Stimulated activated naive CD4-positive, alpha-beta T cell treated with Interleukin-2 at 50 U/mL for 16 hours (primary cell): ENCODE measurements at regions not wholly inside any gene's neighbourhood (a gene's known extent, or its start where the extent isn't known, plus 50 kb on each side); places are given as distances from the start of the nearest gene placed in this dataset.

Experiments used
- DNase-seq: peaks from one replicate; lab custom pipeline; 2025; lab: John Stamatoyannopoulos, UW

DNA sequence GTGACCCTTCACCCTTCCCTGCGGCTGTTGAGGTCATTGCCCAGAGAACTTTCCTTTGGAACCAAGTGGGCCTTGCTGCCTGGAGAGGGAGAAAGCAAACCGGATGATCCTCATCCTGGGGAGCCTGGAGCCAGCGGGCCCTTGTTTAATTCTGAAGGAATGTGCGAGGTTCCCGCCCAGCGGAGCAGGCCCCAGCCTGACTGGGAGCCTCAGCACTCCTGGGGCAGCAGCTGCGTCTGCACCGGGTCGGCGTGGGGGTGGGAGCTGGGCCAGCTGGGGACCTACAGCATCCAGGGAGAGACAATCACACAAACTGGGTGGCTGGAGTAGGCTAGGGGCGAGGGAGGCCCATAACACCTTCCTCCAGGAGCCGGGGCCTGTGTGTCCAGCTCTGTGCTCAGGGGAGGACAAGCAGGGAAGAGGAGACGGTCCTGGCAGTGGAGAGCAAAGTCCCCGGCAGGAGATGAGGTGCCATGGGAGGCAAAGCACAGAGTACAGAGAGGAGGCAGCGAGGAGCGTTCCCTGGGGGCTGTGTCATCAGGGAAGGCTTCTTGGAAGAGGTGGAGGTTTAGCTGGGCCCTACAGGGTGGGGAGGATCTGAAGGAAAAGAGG is 61.9 kb upstream of the HAAO start:
- no peak for DNase-seq

- no peak for DNase-seq
These were observed 61.3 kb upstream of the HAAO start for GRCh38 chr2:42853549-42854206.

GRCh38 chr2:42852798-42853197 is 60.4 kb upstream of the HAAO start:
- DNase-seq: no peak

DNA sequence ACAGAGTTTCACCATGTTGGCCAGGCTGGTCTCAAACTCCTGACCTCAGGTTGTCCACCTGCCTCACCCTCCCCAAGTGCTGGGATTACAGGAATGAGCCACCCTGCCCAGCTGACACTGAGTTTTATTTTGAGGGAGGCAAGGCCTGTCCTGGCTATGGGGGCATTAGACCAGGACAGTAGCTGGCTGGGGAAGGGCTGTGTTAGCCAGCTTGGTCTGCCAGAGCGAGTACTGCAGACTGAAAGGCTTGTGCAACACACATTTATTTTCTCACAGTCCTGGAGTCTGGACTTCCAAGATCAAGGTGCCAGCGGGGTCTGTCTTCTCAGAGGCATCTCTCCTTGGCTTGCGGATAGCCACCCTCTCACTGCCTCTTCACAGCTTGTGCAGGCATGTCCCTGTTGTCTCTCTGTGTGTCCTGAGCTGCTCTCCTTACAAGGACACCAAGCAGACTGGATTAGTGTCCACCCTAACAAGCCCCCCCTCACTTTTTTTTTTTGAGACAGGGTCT is 59.4 kb upstream of the HAAO start:
- DNase-seq: no peak

- DNase-seq: no peak
These were observed 58.8 kb upstream of the HAAO start for GRCh38 chr2:42851186-42851585.

GRCh38 chr2:42850016-42850805 is 57.8 kb upstream of the HAAO start:
- DNase-seq: no peak

- DNase-seq: no peak
These were observed 56.9 kb upstream of the HAAO start for GRCh38 chr2:42849311-42849710.

GRCh38 chr2:42848726-42849290 is 56.4 kb upstream of the HAAO start:
- no peak for DNase-seq

- DNase-seq: no peak
These were observed 55.9 kb upstream of the HAAO start for GRCh38 chr2:42848265-42848664.

DNA sequence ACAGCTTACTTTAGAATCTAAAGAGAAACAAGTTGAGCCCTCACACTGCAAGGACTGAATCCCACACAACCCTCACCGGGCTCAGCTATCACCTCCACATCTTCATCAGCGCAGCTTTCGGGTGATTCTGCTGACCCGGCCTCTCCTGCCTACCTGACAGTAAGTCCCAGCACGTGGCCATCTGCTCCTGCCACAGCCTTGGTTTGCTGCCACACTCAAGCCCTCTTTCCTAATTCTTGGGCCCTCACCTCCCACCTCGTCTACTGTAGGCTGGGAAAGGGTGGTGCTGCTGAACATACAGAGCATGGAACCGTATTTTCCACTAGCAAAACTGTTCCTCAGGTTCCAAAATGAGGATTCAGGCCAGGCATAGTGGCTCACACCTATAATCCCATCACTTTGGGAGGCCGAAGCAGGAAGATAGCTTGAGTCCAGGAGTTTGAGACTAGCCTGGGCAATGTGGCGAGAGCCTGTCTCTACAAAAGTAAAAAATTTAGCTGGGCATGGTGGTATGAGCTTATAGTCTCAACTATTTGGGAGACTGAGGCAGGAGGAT is 55.3 kb upstream of the HAAO start:
- no peak for DNase-seq

DNA sequence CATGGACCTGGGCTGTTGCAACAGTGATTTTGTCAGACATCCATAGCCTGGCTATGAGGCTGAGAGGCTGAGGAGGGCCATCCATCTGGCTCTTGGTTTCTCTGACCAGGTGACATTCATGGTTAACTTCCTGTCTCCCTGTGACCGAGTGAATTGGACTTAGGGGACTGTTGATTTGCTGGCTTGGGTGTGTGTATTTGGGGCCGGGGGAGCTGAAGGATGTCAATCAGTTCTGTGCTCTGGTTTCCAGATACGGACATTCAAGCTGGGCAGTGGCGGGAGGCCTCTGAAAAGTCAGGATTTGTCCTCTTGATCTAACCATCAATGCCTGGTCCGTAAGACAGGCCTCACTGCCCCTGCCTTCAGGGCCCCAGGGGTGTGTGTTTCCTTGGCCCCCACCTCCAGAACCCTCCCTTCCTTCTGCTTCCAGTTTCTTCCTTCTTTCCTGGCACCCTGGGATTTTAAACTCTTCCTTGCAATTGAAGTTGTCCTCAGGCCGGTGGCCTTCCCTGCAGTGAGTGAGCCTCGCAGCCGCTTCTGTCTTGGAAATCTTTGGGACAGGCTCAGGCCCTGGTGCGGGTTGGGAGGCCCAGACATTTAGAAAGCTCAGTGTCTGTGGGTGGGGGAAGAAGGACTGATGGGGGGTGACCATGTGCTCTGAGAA is 54.7 kb upstream of the HAAO start:
- DNase-seq: no peak

GRCh38 chr2:42846026-42846425 is 53.6 kb upstream of the HAAO start:
- no peak for DNase-seq

DNA sequence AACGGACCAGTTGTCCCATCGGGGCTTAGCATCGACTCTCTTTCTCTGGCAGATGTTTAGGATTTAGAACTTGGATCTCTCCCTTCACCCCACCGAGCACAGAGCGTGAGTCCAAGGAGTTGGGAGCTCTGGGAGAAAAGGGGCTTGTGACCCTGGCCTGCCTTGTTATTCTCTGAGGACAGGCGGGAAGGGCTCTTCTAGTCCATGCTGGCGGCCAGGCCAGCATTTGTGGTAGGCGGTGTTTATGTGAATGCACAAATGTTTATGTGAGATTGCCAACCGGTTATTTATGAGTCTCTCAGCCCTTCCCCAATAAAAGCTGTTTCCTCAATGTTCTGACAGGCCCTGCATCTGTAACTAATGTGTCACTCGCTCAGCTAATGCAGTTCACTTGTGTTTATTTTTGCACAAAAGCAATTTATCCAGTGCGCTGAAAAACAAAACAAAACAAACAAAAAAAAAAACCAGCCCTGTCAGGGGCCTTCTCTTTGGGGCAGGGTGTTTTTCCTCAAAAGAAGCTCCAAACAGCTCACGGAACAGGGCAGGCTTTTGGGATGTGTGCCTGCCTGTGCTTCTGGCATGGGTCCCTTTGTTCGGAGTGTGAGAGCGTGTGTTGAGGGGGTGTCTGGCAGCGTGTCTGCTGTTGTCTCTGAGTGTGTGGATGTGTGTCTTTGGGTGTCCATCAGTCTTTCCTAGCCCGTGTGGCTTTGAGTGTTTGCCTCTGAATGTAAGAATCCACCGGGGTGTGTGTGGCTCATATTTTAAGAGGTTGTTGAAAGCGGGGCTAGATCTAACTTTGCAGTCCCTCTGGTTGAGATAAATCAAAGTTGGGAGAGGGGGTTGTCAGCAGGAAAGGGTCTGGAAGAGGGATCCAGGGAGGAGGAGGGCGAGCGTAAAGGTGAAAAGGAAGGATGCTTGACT is 52.8 kb upstream of the HAAO start:
- DNase-seq: no peak

GRCh38 chr2:42844366-42844765 is 52.0 kb upstream of the HAAO start:
- DNase-seq: no peak

DNA sequence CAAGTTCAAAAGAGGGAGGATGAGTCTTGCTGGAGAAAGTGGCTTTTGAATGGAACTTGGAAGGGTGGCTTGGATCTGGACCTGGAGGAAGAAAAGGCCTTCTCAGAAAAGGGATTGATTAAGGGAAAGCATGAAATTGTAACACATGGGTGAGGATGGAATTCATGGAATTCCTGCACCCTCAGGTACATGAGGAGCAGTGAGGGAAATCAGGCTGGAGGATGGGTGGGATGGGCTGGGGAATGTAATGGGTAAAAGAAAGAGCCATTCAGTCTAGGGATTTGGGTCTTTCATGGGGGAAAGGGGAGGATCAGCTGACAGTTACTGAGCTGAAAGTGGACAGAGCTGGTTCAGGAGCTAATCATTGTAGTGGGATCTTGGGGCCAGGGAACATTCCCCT is 51.2 kb upstream of the HAAO start:
- DNase-seq: no peak

- no peak for DNase-seq
These were observed 50.7 kb upstream of the HAAO start for GRCh38 chr2:42843131-42843530.

- no peak for DNase-seq
These were observed 50.1 kb upstream of the HAAO start for GRCh38 chr2:42842466-42842865.
